ENCODE measurements at regions not wholly inside any gene's neighbourhood (a gene's known extent, or its start where the extent isn't known, plus 50 kb on each side); places are given as distances from the start of the nearest gene placed in this dataset.

DNA sequence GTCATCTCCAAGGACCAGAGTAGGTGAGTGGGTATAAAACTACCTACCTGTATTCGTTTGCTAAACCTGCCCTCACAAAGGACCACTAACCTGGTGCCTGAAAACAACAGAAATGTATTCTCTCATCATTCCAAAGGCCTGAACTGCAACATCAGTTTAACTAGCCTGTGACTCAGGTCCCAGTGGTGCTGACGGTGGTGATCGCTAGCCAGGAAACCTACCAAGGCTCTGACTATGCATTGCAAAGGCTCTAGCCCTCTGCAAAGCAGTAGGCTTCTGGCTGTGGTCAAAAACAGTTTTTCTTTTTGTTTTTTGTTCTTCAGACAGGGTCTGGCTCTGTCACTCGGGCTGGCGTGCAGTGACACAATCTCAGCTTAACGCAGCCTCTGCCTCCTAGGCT is 107.5 kb downstream of the NPTX2 start:
- Mint-ChIP-seq H3K9me3 (no peaks in the 10 kb centered on the region), H3K27me3 (ENCODE audit: low read depth) (peaks cover 18% of the 10 kb centered on the region), H3K4me1 (peaks cover 6% of the 10 kb centered on the region), H3K36me3 (ENCODE audit: low read depth) (no peaks in the 10 kb centered on the region), H3K4me3 (no peak overlapping the region), H3K27ac (ENCODE audit: unreplicated experiment) (no peak overlapping the region)
- no peak for TF ChIP-seq CTCF (conservative IDR thresholded peaks at IDR 0.05)
- DNase-seq (ENCODE audit: low read depth, low spot score): no peak

DNA sequence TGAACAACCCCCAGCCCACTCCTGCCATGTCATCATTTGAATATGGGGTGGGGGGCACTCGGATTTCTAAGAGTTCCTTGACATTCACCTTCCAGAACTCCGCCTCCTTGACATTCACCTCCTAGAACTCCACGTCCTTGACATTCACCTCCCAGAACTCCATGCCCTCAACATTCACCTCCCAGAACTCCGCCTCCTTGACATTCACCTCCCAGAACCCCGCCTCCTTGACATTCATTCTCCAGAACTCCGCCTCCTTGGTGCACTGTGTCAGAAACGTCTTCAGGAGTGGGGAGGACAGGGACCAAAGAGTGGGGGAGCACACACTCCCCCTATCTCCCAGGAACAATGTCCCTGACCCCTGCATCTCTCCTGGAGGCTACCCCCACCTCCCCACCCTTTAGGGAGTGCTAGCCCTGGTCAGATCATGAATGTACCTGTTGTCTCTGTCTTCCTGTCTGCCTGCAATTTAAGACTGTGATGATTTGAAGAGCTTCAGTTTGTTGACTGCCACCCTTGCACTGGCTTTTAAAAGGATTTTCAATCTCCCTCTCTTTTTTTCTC is 110.1 kb downstream of the NPTX2 start:
- peaks cover 6% of the 10 kb centered on the region for H3K4me1 Mint-ChIP-seq
- H3K27me3 Mint-ChIP-seq (ENCODE audit: low read depth): peaks cover 22% of the 10 kb centered on the region
- no peak for DNase-seq (ENCODE audit: low read depth, low spot score)
- H3K36me3 Mint-ChIP-seq (ENCODE audit: low read depth): no peaks in the 10 kb centered on the region
- no peak overlapping the region for H3K4me3 Mint-ChIP-seq
- TF ChIP-seq CTCF (conservative IDR thresholded peaks at IDR 0.05): no peak
- H3K27ac Mint-ChIP-seq (ENCODE audit: unreplicated experiment): no peak overlapping the region
- H3K9me3 Mint-ChIP-seq: no peaks in the 10 kb centered on the region

DNA sequence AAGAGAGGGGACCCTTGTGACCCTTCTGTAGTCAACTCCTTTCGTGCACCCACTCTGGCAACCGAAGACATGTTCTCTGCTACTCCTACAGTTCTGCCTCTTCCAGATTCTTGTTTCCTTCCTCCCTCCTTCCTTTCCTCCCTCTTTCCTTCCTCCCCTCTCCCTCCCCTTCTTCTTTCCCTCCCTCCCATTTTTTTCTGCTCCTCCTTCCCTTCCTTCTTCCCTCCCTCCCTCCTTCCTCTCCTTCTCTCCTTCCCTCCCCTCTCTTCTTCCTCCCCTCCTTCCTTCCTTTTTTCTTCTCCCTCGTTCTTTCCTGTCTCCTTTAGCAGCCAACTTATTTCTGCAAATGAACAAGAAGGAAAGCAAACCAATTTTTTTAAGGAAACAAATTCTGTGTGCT is 111.5 kb downstream of the NPTX2 start:
- Mint-ChIP-seq H3K27me3 (ENCODE audit: low read depth) (peaks cover 22% of the 10 kb centered on the region), H3K27ac (ENCODE audit: unreplicated experiment) (no peak overlapping the region), H3K4me3 (no peak overlapping the region), H3K9me3 (no peaks in the 10 kb centered on the region), H3K36me3 (ENCODE audit: low read depth) (no peaks in the 10 kb centered on the region), H3K4me1 (peaks cover 6% of the 10 kb centered on the region)
- no peak for TF ChIP-seq CTCF (conservative IDR thresholded peaks at IDR 0.05)
- no peak for DNase-seq (ENCODE audit: low read depth, low spot score)

DNA sequence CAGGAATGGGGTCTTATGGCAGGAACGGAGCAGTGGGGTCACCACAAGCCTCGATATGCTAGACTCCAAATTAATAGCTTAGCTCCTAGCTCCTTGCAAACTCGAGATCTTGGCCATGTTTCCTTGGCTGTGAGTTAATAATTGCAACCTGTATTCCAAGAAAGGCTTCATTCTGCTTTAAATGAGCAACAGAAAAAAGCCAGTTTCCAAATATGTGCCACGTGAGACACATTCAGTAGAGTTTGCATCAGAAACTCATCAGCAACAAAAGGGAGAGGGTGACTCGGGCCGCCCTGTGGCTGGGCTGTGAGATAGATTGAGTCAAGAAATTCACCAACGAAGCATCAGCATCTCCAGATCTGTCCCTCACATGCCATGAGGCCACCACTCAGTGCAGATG is 112.0 kb downstream of the NPTX2 start:
- H3K4me3 Mint-ChIP-seq: no peak overlapping the region

DNA sequence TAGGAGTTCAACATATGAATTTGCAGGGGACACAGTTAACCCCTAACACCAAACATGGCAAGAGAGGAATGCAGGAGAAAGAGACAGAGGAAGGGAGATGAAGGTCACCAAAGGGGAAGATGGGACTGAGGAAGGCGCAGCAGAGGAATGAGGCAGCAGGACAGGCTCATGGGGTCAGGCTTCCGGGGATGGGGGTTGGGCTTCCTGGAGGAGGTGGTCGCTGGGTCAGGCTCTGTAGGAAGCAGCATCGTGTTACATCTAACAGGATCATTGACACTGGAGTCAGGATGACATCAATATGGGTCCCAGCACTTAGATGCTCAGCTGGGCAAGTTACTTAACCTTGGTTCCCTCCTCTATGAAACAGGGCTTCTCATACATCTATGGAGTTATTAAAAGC is 113.2 kb downstream of the NPTX2 start:
- DNase-seq (ENCODE audit: low read depth, low spot score): no peak
- Mint-ChIP-seq H3K36me3 (ENCODE audit: low read depth) (no peaks in the 10 kb centered on the region), H3K9me3 (no peaks in the 10 kb centered on the region), H3K4me1 (peaks cover 6% of the 10 kb centered on the region), H3K27me3 (ENCODE audit: low read depth) (peaks cover 22% of the 10 kb centered on the region), H3K4me3 (no peak overlapping the region), H3K27ac (ENCODE audit: unreplicated experiment) (no peak overlapping the region)
- TF ChIP-seq CTCF (conservative IDR thresholded peaks at IDR 0.05): no peak

More for the DNA sequence above, 112.0 kb downstream of the NPTX2 start:
- H3K9me3 Mint-ChIP-seq: no peaks in the 10 kb centered on the region
- no peak for TF ChIP-seq CTCF (conservative IDR thresholded peaks at IDR 0.05)
- peaks cover 6% of the 10 kb centered on the region for H3K4me1 Mint-ChIP-seq
- peaks cover 22% of the 10 kb centered on the region for H3K27me3 Mint-ChIP-seq (ENCODE audit: low read depth)
- H3K36me3 Mint-ChIP-seq (ENCODE audit: low read depth): no peaks in the 10 kb centered on the region
- no peak overlapping the region for H3K27ac Mint-ChIP-seq (ENCODE audit: unreplicated experiment)
- no peak for DNase-seq (ENCODE audit: low read depth, low spot score)
